ENCODE measurements at regions not wholly inside any gene's neighbourhood (a gene's known extent, or its start where the extent isn't known, plus 50 kb on each side); places are given as distances from the start of the nearest gene placed in this dataset.

DNA sequence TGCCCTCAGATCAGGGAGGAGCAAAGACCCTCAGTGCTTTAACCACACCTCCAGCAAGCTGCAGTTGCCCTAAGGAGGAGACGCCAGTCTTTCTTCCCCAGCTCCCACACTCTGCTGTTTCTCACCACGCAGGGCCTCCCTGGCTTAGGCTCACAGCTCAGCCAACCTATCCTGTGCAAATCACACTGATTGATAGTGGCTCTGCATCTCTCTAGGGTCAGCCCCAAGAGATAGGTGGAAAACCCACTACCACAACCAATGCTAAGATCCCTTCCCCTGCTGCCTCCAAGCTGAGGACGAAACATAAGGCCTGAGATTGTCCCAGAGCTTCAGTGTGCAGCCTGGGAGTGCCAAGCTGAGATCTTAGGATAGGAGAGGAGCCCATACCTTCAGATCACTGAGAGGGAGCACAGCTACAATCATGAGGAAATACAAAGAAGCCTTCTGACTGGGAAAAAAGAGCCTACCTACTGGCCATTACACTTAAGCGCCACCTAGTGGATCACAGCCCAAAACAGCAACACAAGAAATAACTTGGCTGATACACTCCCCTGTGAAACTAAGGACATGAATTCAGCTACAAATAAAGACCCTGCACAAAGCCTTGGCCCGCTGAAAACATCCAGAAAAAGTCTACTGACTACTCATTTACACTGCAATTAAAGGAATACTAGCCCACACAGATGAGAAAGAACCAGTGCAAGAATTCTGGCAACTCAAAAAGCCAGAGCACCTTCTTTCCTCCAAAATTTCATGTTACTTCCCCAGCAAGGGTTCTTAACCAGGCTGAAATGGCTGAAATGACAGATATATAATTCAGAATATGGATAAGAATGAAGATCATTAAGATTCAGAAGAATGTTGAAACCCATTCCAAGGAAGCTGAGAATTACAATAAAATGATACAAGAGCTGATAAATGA, 271.5 kb upstream of the DCBLD2 start:
- H2AK5ac ChIP-seq (ENCODE audit: low read depth, low read length): peak overlapping the region; percentile 80
- peak overlapping the region; percentile 90 for H2BK15ac ChIP-seq (ENCODE audit: low read length)
- no peak overlapping the region for H3K27ac ChIP-seq (replicated peaks; ENCODE audit: low read length)
- DNase-seq (ENCODE audit: low spot score): peak; percentile 60
- H3K27me3 ChIP-seq (ENCODE audit: control insufficient read depth in 3 of 3, insufficient read depth in 3 of 3, low read depth in 1 of 3, low read length in 3 of 3): no peaks in the 10 kb centered on the region
- peaks cover 0 to 3% of the 10 kb centered on the region in 2 donors for H3K4me1 ChIP-seq (ENCODE audit: control insufficient read depth in 2 of 2, insufficient read depth in 1 of 2, low read depth in 1 of 2, low read length in 2 of 2)
- peak overlapping the region; percentile 67 for H3K18ac ChIP-seq (ENCODE audit: low read length)
- no peaks in the 10 kb centered on the region for H3K79me1 ChIP-seq (ENCODE audit: low read depth, low read length)
- H4K8ac ChIP-seq (ENCODE audit: low read depth, low read length): no peak overlapping the region
- H2AFZ ChIP-seq (ENCODE audit: low read length): peak overlapping the region; percentile 2
- H3K4ac ChIP-seq (ENCODE audit: low read length): no peak overlapping the region
- no peak overlapping the region for H3K23ac ChIP-seq (ENCODE audit: low read depth, low read length, poor library complexity)
- H3K4me3 ChIP-seq (ENCODE audit: low read length in 2 of 2): no peak overlapping the region
- H4K91ac ChIP-seq (ENCODE audit: low read depth, low read length, poor library complexity): peak overlapping the region; percentile 38
- H2BK5ac ChIP-seq (ENCODE audit: low read length): no peak overlapping the region
- WGBS, 2 donors (ENCODE audit: extremely low coverage in 2 of 2, insufficient read length in 2 of 2, insufficient replicate concordance in 1 of 2): no CpG with 5 or more reads among the region's 5 CpGs
- H2BK12ac ChIP-seq (ENCODE audit: low read length): no peak overlapping the region
- no peak overlapping the region for H3K9ac ChIP-seq (ENCODE audit: low read depth, low read length, poor library complexity)
- H3K14ac ChIP-seq (ENCODE audit: low read length): no peak overlapping the region
- no peaks in the 10 kb centered on the region for H3K36me3 ChIP-seq (replicated peaks in 1 of 2; ENCODE audit: control insufficient read depth in 2 of 2, insufficient read depth in 2 of 2, low read length in 2 of 2)
- H3K4me2 ChIP-seq (ENCODE audit: insufficient read depth, low read length, poor library complexity, severe bottlenecking): no peak overlapping the region
- no peaks in the 10 kb centered on the region for H3K9me3 ChIP-seq (replicated peaks in 1 of 2; ENCODE audit: control insufficient read depth in 2 of 2, insufficient read depth in 1 of 2, low read depth in 1 of 2, low read length in 2 of 2)
- H2BK120ac ChIP-seq (ENCODE audit: low read depth, low read length): no peak overlapping the region

GRCh38 chr3:99171800-99172199, 270.3 kb upstream of the DCBLD2 start:
- H3K14ac ChIP-seq (ENCODE audit: low read length): no peak overlapping the region
- H2BK120ac ChIP-seq (ENCODE audit: low read depth, low read length): no peak overlapping the region
- H3K4ac ChIP-seq (ENCODE audit: low read length): no peak overlapping the region
- no peak overlapping the region for H4K91ac ChIP-seq (ENCODE audit: low read depth, low read length, poor library complexity)
- H2BK5ac ChIP-seq (ENCODE audit: low read length): no peak overlapping the region
- H4K8ac ChIP-seq (ENCODE audit: low read depth, low read length): no peak overlapping the region
- no peak overlapping the region for H3K27ac ChIP-seq (replicated peaks; ENCODE audit: low read length)
- no peak overlapping the region for H3K23ac ChIP-seq (ENCODE audit: low read depth, low read length, poor library complexity)
- H2BK15ac ChIP-seq (ENCODE audit: low read length): no peak overlapping the region
- no peak overlapping the region for H3K18ac ChIP-seq (ENCODE audit: low read length)
- no peak overlapping the region for H2AK5ac ChIP-seq (ENCODE audit: low read depth, low read length)
- H2AFZ ChIP-seq (ENCODE audit: low read length): no peak overlapping the region
- DNase-seq (ENCODE audit: low spot score): no peak
- no peaks in the 10 kb centered on the region for H3K36me3 ChIP-seq (replicated peaks in 1 of 2; ENCODE audit: control insufficient read depth in 2 of 2, insufficient read depth in 2 of 2, low read length in 2 of 2)
- H3K4me2 ChIP-seq (ENCODE audit: insufficient read depth, low read length, poor library complexity, severe bottlenecking): no peak overlapping the region
- no peak overlapping the region for H2BK12ac ChIP-seq (ENCODE audit: low read length)
- no peak overlapping the region for H3K9ac ChIP-seq (ENCODE audit: low read depth, low read length, poor library complexity)
- H3K9me3 ChIP-seq (replicated peaks in 1 of 2; ENCODE audit: control insufficient read depth in 2 of 2, insufficient read depth in 1 of 2, low read depth in 1 of 2, low read length in 2 of 2): no peaks in the 10 kb centered on the region
- no peaks in the 10 kb centered on the region for H3K27me3 ChIP-seq (ENCODE audit: control insufficient read depth in 3 of 3, insufficient read depth in 3 of 3, low read depth in 1 of 3, low read length in 3 of 3)
- no CpG with 5 or more reads among the region's 4 CpGs for WGBS, 2 donors (ENCODE audit: extremely low coverage in 2 of 2, insufficient read length in 2 of 2, insufficient replicate concordance in 1 of 2)
- no peak overlapping the region for H3K4me3 ChIP-seq (ENCODE audit: low read length in 2 of 2)
- no peaks in the 10 kb centered on the region for H3K79me1 ChIP-seq (ENCODE audit: low read depth, low read length)
- H3K4me1 ChIP-seq (ENCODE audit: control insufficient read depth in 2 of 2, insufficient read depth in 1 of 2, low read depth in 1 of 2, low read length in 2 of 2): peaks cover 0 to 3% of the 10 kb centered on the region in 2 donors

GRCh38 chr3:99170867-99171517, 269.5 kb upstream of the DCBLD2 start:
- H2AK5ac ChIP-seq (ENCODE audit: low read depth, low read length): no peak overlapping the region
- no CpG with 5 or more reads among the region's 6 CpGs for WGBS, 2 donors (ENCODE audit: extremely low coverage in 2 of 2, insufficient read length in 2 of 2, insufficient replicate concordance in 1 of 2)

GRCh38 chr3:99167071-99167470, 265.6 kb upstream of the DCBLD2 start:
- Histone ChIP-seq H2BK15ac (ENCODE audit: low read length) (no peak overlapping the region), H3K4ac (ENCODE audit: low read length) (no peak overlapping the region), H3K4me3 (ENCODE audit: low read length in 2 of 2) (no peak overlapping the region), H2BK5ac (ENCODE audit: low read length) (no peak overlapping the region), H3K14ac (ENCODE audit: low read length) (no peak overlapping the region), H2BK12ac (ENCODE audit: low read length) (no peak overlapping the region), H3K9me3 (replicated peaks in 1 of 2; ENCODE audit: control insufficient read depth in 2 of 2, insufficient read depth in 1 of 2, low read depth in 1 of 2, low read length in 2 of 2) (no peaks in the 10 kb centered on the region), H3K36me3 (replicated peaks in 1 of 2; ENCODE audit: control insufficient read depth in 2 of 2, insufficient read depth in 2 of 2, low read length in 2 of 2) (no peaks in the 10 kb centered on the region), H2AFZ (ENCODE audit: low read length) (no peak overlapping the region), H2BK120ac (ENCODE audit: low read depth, low read length) (no peak overlapping the region), H3K9ac (ENCODE audit: low read depth, low read length, poor library complexity) (no peak overlapping the region), H2AK5ac (ENCODE audit: low read depth, low read length) (no peak overlapping the region), H3K4me2 (ENCODE audit: insufficient read depth, low read length, poor library complexity, severe bottlenecking) (no peak overlapping the region), H3K4me1 (ENCODE audit: control insufficient read depth in 2 of 2, insufficient read depth in 1 of 2, low read depth in 1 of 2, low read length in 2 of 2) (no peaks in the 10 kb centered on the region), H3K79me1 (ENCODE audit: low read depth, low read length) (no peaks in the 10 kb centered on the region), H3K27me3 (ENCODE audit: control insufficient read depth in 3 of 3, insufficient read depth in 3 of 3, low read depth in 1 of 3, low read length in 3 of 3) (no peaks in the 10 kb centered on the region), H3K23ac (ENCODE audit: low read depth, low read length, poor library complexity) (no peak overlapping the region), H4K91ac (ENCODE audit: low read depth, low read length, poor library complexity) (no peak overlapping the region), H3K18ac (ENCODE audit: low read length) (no peak overlapping the region), H4K8ac (ENCODE audit: low read depth, low read length) (no peak overlapping the region), H3K27ac (replicated peaks; ENCODE audit: low read length) (no peak overlapping the region)
- no peak for DNase-seq (ENCODE audit: low spot score)

More at GRCh38 chr3:99170867-99171517, 269.5 kb upstream of the DCBLD2 start:
- H3K27ac ChIP-seq (replicated peaks; ENCODE audit: low read length): no peak overlapping the region
- H3K36me3 ChIP-seq (replicated peaks in 1 of 2; ENCODE audit: control insufficient read depth in 2 of 2, insufficient read depth in 2 of 2, low read length in 2 of 2): no peaks in the 10 kb centered on the region
- no peak overlapping the region for H2BK5ac ChIP-seq (ENCODE audit: low read length)
- H2BK15ac ChIP-seq (ENCODE audit: low read length): no peak overlapping the region
- H3K9ac ChIP-seq (ENCODE audit: low read depth, low read length, poor library complexity): no peak overlapping the region
- no peak overlapping the region for H2AFZ ChIP-seq (ENCODE audit: low read length)
- no peak overlapping the region for H3K4me2 ChIP-seq (ENCODE audit: insufficient read depth, low read length, poor library complexity, severe bottlenecking)
- DNase-seq (ENCODE audit: low spot score): no peak
- no peaks in the 10 kb centered on the region for H3K9me3 ChIP-seq (replicated peaks in 1 of 2; ENCODE audit: control insufficient read depth in 2 of 2, insufficient read depth in 1 of 2, low read depth in 1 of 2, low read length in 2 of 2)
- H3K4me3 ChIP-seq (ENCODE audit: low read length in 2 of 2): no peak overlapping the region
- H3K14ac ChIP-seq (ENCODE audit: low read length): peak overlapping the region; percentile 6
- peaks cover 0 to 3% of the 10 kb centered on the region in 2 donors for H3K4me1 ChIP-seq (ENCODE audit: control insufficient read depth in 2 of 2, insufficient read depth in 1 of 2, low read depth in 1 of 2, low read length in 2 of 2)
- peak overlapping the region; percentile 57 for H3K18ac ChIP-seq (ENCODE audit: low read length)
- H3K79me1 ChIP-seq (ENCODE audit: low read depth, low read length): no peaks in the 10 kb centered on the region
- H3K23ac ChIP-seq (ENCODE audit: low read depth, low read length, poor library complexity): no peak overlapping the region
- H3K4ac ChIP-seq (ENCODE audit: low read length): no peak overlapping the region
- no peak overlapping the region for H2BK120ac ChIP-seq (ENCODE audit: low read depth, low read length)
- no peak overlapping the region for H4K8ac ChIP-seq (ENCODE audit: low read depth, low read length)
- no peak overlapping the region for H4K91ac ChIP-seq (ENCODE audit: low read depth, low read length, poor library complexity)
- H3K27me3 ChIP-seq (ENCODE audit: control insufficient read depth in 3 of 3, insufficient read depth in 3 of 3, low read depth in 1 of 3, low read length in 3 of 3): no peaks in the 10 kb centered on the region
- H2BK12ac ChIP-seq (ENCODE audit: low read length): no peak overlapping the region
